ENCODE measurements at regions not wholly inside any gene's neighbourhood (a gene's known extent, or its start where the extent isn't known, plus 50 kb on each side); places are given as distances from the start of the nearest gene placed in this dataset.

GRCh38 chr12:93254911-93255310 lies 122.8 kb upstream of the NUDT4 start:
- no peak for DNase-seq

- no peak for DNase-seq
Measured at GRCh38 chr12:93256256-93256969, 121.3 kb upstream of the NUDT4 start.

- DNase-seq: no peak
Measured at GRCh38 chr12:93261505-93262094, 116.1 kb upstream of the NUDT4 start.

- DNase-seq: no peak
Measured at GRCh38 chr12:93272997-93273396, 104.7 kb upstream of the NUDT4 start.

- no peak for DNase-seq
Measured at GRCh38 chr12:93273834-93274564, 103.7 kb upstream of the NUDT4 start.

- DNase-seq: no peak
Measured at GRCh38 chr12:93274937-93275336, 102.8 kb upstream of the NUDT4 start.

- DNase-seq: no peak
Measured at GRCh38 chr12:93275589-93275988, 102.1 kb upstream of the NUDT4 start.

GRCh38 chr12:93279565-93280412 lies 97.9 kb upstream of the NUDT4 start:
- DNase-seq: peak; percentile 6

- DNase-seq: no peak
Measured at GRCh38 chr12:93287149-93287548, 90.6 kb upstream of the NUDT4 start.

GRCh38 chr12:93288626-93289025 lies 89.1 kb upstream of the NUDT4 start:
- no peak for DNase-seq

GRCh38 chr12:93290391-93290790 lies 87.3 kb upstream of the NUDT4 start:
- DNase-seq: no peak

- DNase-seq: no peak
Measured at GRCh38 chr12:93292213-93292612, 85.5 kb upstream of the NUDT4 start.

- no peak for DNase-seq
Measured at GRCh38 chr12:93292731-93293566, 84.8 kb upstream of the NUDT4 start.

- DNase-seq: no peak
Measured at GRCh38 chr12:93297032-93297431, 80.7 kb upstream of the NUDT4 start.

- no peak for DNase-seq
Measured at GRCh38 chr12:93297536-93297935, 80.2 kb upstream of the NUDT4 start.

GRCh38 chr12:93299262-93299846 lies 78.4 kb upstream of the NUDT4 start:
- no peak for DNase-seq

GRCh38 chr12:93300611-93301021 lies 77.1 kb upstream of the NUDT4 start:
- no peak for DNase-seq

- no peak for DNase-seq
Measured at GRCh38 chr12:93302331-93303229, 75.1 kb upstream of the NUDT4 start.

GRCh38 chr12:93306636-93307035 lies 71.1 kb upstream of the NUDT4 start:
- DNase-seq: no peak

GRCh38 chr12:93308281-93308680 lies 69.4 kb upstream of the NUDT4 start:
- no peak for DNase-seq

- no peak for DNase-seq
Measured at GRCh38 chr12:93311827-93312226, 65.9 kb upstream of the NUDT4 start.
